C4-2B (cell line): ENCODE measurements at regions not wholly inside any gene's neighbourhood (a gene's known extent, or its start where the extent isn't known, plus 50 kb on each side); places are given as distances from the start of the nearest gene placed in this dataset.

Experiments
- H3K27ac ChIP-seq: fragments of 450-650 bp; 2 replicates; pipeline ENCODE4 v1.5.1; 2017
- ZFX ChIP-seq: fragments of 450-650 bp; IDR thresholded peaks from 2 replicates; pipeline ENCODE4 v1.6.1; 2017
- TF ChIP-seq, protein P1 (sequence below): fragments of 450-650 bp; conservative IDR thresholded peaks from 2 replicates; pipeline ENCODE4 v1.5.1; 2017; ENCODE audit warnings: mild to moderate bottlenecking

DNA sequence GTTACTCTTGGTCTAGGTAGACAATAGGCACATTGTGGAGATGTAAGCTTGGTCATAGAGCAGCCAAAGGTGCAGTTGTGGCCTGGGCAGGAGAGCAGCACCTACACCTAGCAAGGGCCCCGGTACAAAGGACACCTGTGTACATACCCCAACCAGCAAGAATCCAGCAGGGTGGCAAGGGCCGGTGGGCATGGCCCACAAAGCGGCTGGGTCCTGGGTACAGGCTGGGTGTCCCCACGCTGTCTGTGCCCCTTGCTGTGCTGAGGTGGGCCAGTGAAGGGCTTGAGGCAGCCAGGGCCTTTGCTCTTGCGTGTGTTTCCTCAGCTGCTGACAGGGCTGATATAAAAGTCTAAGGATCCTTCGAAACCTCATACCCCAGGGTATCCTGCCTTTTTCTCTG lies 501.8 kb downstream of the EIPR1 start:
- H3K27ac ChIP-seq, result no peak overlapping the region
- TF ChIP-seq, protein P1, sequence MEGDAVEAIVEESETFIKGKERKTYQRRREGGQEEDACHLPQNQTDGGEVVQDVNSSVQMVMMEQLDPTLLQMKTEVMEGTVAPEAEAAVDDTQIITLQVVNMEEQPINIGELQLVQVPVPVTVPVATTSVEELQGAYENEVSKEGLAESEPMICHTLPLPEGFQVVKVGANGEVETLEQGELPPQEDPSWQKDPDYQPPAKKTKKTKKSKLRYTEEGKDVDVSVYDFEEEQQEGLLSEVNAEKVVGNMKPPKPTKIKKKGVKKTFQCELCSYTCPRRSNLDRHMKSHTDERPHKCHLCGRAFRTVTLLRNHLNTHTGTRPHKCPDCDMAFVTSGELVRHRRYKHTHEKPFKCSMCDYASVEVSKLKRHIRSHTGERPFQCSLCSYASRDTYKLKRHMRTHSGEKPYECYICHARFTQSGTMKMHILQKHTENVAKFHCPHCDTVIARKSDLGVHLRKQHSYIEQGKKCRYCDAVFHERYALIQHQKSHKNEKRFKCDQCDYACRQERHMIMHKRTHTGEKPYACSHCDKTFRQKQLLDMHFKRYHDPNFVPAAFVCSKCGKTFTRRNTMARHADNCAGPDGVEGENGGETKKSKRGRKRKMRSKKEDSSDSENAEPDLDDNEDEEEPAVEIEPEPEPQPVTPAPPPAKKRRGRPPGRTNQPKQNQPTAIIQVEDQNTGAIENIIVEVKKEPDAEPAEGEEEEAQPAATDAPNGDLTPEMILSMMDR, result no peak
- no peak for TF ChIP-seq ZFX

DNA sequence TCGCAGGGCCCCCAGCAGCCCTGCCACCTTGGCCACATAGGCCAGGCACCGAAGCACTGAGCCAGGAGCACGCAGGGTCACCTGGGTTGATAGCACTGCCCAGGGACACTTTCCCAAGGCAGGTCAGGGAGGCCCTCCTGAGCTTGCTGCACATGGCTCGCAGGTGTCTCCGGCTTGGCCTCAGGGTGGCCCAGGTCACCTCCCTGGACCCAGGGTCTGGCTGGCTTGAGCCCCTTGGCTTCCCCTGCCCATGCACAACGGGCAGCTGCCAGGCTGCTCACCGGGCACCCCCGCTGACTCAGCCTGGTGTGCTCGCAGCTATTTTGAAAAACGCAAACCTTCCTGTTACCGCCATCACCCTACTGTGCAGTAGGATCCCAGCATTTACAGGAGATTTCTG lies 502.3 kb downstream of the EIPR1 start:
- no peak for TF ChIP-seq ZFX
- TF ChIP-seq, protein P1, result no peak
- H3K27ac ChIP-seq, result no peak overlapping the region

DNA sequence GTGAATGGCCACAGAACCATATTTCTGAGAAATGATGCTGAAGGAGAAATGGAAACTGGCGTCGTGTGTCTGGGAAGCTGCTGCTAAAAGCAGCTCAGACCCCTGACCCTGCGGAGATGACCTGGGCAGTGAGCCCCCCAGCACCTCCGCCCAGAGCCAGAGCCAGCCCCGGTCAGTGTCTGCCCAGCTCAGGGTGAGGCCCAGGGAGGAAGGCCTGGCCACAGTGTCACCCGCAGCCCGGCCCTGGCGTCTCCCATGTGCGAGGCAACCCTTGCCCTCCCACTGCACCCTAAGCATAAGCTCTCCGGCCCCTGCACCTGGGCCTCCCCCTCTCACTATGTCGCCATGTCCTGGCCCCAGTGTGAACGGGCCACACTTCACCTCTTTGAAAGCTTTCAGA lies 502.8 kb downstream of the EIPR1 start:
- TF ChIP-seq ZFX, result no peak
- TF ChIP-seq, protein P1, result no peak
- H3K27ac ChIP-seq, result no peak overlapping the region

DNA sequence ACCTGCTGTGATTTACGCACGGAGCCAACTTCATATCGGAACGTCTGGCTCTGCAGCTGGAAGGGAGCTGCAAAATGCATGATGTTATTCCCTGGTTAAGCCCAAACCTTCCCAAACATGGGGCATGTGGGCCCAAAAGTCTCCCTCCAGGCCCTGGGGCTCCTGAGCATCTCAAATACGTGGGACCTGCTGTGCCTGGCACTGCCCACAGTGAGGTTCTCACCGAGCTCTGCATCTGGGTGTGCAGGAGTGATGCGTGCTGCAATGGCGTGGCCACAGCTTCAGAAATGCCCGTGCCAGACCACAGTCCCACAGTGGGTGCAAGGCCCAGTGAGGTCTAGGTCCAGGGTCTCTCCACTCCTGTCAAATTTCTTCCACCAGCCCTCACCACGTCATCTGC lies 503.3 kb downstream of the EIPR1 start:
- no peak overlapping the region for H3K27ac ChIP-seq
- TF ChIP-seq ZFX, result no peak
- TF ChIP-seq, protein P1, result no peak

DNA sequence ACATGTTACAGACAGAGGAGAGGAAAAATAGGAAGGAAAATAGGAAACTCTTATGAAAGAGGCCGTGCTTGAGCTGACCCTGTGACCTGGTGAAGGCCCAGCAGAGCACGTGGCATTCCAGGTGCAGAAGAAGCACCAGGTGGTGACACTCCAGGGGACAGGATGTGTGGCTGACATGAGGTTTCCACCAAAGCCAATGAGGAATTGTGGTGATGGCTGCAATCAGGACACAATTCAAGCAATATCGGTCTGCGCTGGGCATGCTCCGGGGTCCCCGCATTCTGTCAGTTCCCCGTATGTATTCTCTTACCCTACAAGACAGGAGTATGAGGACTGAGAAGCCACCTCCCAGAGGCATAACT lies 504.2 kb downstream of the EIPR1 start:
- TF ChIP-seq, protein P1, result no peak
- TF ChIP-seq ZFX, result no peak
- H3K27ac ChIP-seq, result no peak overlapping the region

DNA sequence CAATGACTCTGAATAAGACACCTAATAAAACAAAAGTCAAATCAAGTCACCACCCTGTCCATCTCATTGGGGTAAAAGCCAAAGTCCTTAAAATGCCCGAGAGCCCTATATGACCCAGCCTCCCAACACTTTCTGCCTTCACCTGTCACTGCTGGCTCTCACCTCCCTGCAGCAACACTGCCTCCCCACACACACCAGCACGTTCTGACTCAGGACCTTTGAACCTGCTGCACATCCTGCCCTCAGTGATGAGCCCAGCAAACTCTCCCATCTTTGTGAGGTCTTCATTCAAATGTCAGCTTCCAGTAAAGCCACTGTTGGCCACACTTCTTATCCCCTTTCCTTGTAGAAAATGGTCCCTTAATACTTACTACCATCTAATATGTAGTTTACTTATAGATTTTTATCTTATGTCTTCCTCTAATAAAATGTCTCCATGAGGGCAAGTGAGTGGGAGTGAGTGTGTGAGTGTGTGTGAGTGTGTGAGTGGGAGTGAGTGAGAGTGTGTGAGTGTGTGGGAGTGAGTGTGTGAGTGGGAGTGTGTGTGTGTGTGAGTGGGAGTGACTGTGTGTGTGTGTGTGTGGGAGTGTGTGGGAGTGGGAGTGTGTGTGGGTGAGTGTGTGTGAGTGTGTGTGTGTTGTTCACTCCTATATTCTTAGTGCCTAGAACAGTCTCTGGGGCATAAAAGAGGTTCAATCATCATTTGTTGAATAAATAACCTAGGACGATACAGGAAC lies 504.7 kb downstream of the EIPR1 start:
- no peak for TF ChIP-seq ZFX
- TF ChIP-seq, protein P1, result no peak
- no peak overlapping the region for H3K27ac ChIP-seq

DNA sequence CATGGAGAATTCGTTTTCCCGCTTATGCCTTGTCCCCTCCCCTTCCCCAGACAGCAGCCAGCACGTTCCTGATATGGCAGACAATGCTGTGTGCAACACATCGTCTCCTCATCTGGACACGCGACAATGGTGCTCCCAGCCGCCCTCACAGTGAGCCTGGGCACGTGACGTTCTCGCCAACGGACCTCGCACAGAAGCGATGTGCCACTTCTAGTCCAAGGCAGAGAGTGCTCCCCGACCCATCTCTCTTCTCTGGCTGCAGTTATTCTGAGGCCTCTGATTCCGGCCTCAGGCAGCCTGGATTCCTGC lies 505.4 kb downstream of the EIPR1 start:
- TF ChIP-seq, protein P1, result no peak
- no peak for TF ChIP-seq ZFX
- no peak overlapping the region for H3K27ac ChIP-seq
